Peyer's patch (tissue), 4 donors: ENCODE measurements at regions not wholly inside any gene's neighbourhood (a gene's known extent, or its start where the extent isn't known, plus 50 kb on each side); places are given as distances from the start of the nearest gene placed in this dataset.
"Not testable (repeated sequence)": the region's sequence is repeated elsewhere in the genome, so short reads cannot be mapped to it uniquely, and the experiment has no call there.

ENCODE experiments used
- CTCF ChIP-seq, 6 experiments: fragments of 450-650 bp in 4 of 6; fragments of 200-600 bp in 2 of 6; sonication (generic) in 1 of 6; IDR thresholded peaks; one replicate each; pipeline ENCODE4 v1.5.1; 2017 to 2019; ENCODE audit warnings: antibody characterized with exemption in 6 of 6, mild to moderate bottlenecking in 3 of 6, moderate library complexity in 1 of 6
- POLR2A ChIP-seq, 2 donors: fragments of 450-650 bp; IDR thresholded peaks; one replicate each; pipeline ENCODE4 v1.5.1; 2017; ENCODE audit warnings: antibody characterized with exemption in 2 of 2, mild to moderate bottlenecking in 2 of 2, moderate library complexity in 2 of 2

- not testable (repeated sequence) for TF ChIP-seq CTCF, POLR2A (IDR thresholded peaks at IDR 0.05)
These were observed 51.0 kb upstream of the ROPN1B start for GRCh38 chr3:125918024-125918423.
